ENCODE measurements at regions not wholly inside any gene's neighbourhood (a gene's known extent, or its start where the extent isn't known, plus 50 kb on each side); places are given as distances from the start of the nearest gene placed in this dataset.

DNA sequence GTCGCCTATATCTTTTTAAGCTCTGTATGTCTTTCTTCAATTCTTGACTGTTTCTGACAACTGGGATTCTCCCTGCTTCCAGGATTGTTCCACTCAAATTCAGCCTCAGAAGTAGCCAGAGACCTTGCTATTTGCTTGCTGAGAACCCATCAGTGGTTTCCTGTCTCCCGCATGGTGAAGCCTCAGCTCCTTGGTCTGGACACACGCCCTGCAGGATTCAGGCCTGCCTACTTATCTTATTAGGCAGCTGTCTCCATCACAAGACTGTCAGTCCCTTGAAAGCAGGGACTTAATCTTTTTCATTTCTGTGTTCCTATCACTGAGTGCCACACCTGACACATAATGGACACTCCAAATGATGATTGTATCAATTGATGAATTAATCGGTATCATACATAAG, 175.3 kb downstream of the PLPP3 start:
- Histone ChIP-seq H3K79me2 (ENCODE audit: low read depth) (no peaks in the 10 kb centered on the region), H3F3A (ENCODE audit: low read depth) (no peaks in the 10 kb centered on the region), H2AFZ (replicated peaks) (no peak overlapping the region), H3K9me3 (ENCODE audit: low read depth) (no peaks in the 10 kb centered on the region), H3K36me3 (no peaks in the 10 kb centered on the region), H3K4me3 (no peak overlapping the region), H3K27me3 (no peaks in the 10 kb centered on the region), H3K27ac (no peak overlapping the region), H3K4me2 (no peak overlapping the region), H3K4me1 (peaks cover 5% of the 10 kb centered on the region), H3K9ac (no peak overlapping the region), H4K20me1 (ENCODE audit: low read depth) (no peaks in the 10 kb centered on the region)
- Mint-ChIP-seq H3K4me3 (no peak overlapping the region), H3K27me3 (ENCODE audit: insufficient read depth, low read depth) (no peaks in the 10 kb centered on the region), H3K9me3 (peaks cover 2% of the 10 kb centered on the region), H3K27ac (no peak overlapping the region), H3K4me1 (no peaks in the 10 kb centered on the region), H3K36me3 (no peaks in the 10 kb centered on the region)
- no peak for DNase-seq (ENCODE audit: low spot score)
- no peak for TF ChIP-seq EZH2 (IDR thresholded peaks at IDR 0.05)
- TF ChIP-seq, protein P1, sequence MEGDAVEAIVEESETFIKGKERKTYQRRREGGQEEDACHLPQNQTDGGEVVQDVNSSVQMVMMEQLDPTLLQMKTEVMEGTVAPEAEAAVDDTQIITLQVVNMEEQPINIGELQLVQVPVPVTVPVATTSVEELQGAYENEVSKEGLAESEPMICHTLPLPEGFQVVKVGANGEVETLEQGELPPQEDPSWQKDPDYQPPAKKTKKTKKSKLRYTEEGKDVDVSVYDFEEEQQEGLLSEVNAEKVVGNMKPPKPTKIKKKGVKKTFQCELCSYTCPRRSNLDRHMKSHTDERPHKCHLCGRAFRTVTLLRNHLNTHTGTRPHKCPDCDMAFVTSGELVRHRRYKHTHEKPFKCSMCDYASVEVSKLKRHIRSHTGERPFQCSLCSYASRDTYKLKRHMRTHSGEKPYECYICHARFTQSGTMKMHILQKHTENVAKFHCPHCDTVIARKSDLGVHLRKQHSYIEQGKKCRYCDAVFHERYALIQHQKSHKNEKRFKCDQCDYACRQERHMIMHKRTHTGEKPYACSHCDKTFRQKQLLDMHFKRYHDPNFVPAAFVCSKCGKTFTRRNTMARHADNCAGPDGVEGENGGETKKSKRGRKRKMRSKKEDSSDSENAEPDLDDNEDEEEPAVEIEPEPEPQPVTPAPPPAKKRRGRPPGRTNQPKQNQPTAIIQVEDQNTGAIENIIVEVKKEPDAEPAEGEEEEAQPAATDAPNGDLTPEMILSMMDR (IDR thresholded peaks at IDR 0.05), result no peak
- no peak for TF ChIP-seq EZH2phosphoT487 (IDR thresholded peaks at IDR 0.05)

DNA sequence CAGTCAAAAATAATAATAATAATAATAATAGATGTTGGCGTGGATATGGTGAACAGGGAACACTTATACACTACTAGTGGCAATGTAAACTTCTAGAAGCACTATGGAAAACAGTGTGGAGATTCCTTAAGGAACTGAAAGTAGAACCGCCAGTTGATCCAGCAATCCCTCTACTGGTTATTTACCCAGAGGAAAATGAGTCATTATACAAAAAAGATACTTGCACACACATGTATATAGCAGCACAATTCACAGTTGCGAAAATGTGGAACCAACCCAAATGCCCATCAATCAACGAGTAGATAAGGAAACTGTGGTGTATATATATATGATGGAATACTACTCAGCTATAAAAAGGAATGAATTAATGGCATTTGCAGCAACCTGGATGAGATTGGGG, 176.0 kb downstream of the PLPP3 start:
- Histone ChIP-seq H3F3A (ENCODE audit: low read depth) (no peaks in the 10 kb centered on the region), H3K4me2 (no peak overlapping the region), H3K4me3 (no peak overlapping the region), H3K79me2 (ENCODE audit: low read depth) (no peaks in the 10 kb centered on the region), H3K36me3 (no peaks in the 10 kb centered on the region), H3K9me3 (ENCODE audit: low read depth) (no peaks in the 10 kb centered on the region), H2AFZ (replicated peaks) (no peak overlapping the region), H3K4me1 (peaks cover 5% of the 10 kb centered on the region), H3K27me3 (no peaks in the 10 kb centered on the region), H3K9ac (no peak overlapping the region), H3K27ac (no peak overlapping the region), H4K20me1 (ENCODE audit: low read depth) (no peaks in the 10 kb centered on the region)
- Mint-ChIP-seq H3K36me3 (no peaks in the 10 kb centered on the region), H3K27me3 (ENCODE audit: insufficient read depth, low read depth) (no peaks in the 10 kb centered on the region), H3K27ac (no peak overlapping the region), H3K9me3 (peaks cover 2% of the 10 kb centered on the region), H3K4me1 (no peaks in the 10 kb centered on the region), H3K4me3 (no peak overlapping the region)
- DNase-seq (ENCODE audit: low spot score), result no peak
- TF ChIP-seq EZH2 (IDR thresholded peaks at IDR 0.05), result no peak
- TF ChIP-seq, protein P1 (IDR thresholded peaks at IDR 0.05), result no peak
- no peak for TF ChIP-seq EZH2phosphoT487 (IDR thresholded peaks at IDR 0.05)

DNA sequence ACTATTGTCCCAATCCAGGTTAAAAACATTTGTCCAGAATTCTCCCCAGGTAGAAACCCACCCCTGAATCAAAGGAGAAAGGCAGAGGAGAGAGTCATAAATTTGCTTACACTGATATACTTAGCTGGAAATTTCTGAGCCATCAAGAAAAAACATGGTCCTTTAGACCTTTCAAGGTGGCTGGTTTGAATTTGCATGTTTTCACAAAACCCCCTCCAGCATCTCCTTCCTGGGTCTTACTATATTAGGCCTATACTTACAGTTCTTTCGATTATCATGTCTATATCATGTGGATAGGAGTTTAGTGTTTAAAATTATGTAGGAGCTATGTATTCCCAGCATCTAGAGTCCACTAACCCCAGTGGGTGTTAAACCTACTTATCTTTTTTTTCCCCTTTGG, 178.2 kb downstream of the PLPP3 start:
- Mint-ChIP-seq H3K9me3 (peaks cover 2% of the 10 kb centered on the region), H3K27ac (no peak overlapping the region), H3K4me1 (peaks cover 9% of the 10 kb centered on the region), H3K4me3 (no peak overlapping the region), H3K27me3 (ENCODE audit: insufficient read depth, low read depth) (peaks cover 5% of the 10 kb centered on the region), H3K36me3 (no peaks in the 10 kb centered on the region)
- H3K27me3 ChIP-seq, result no peaks in the 10 kb centered on the region
- DNase-seq (ENCODE audit: low spot score), result no peak
- no peaks in the 10 kb centered on the region for H3F3A ChIP-seq (ENCODE audit: low read depth)
- peaks cover 15% of the 10 kb centered on the region for H3K4me1 ChIP-seq
- TF ChIP-seq EZH2 (IDR thresholded peaks at IDR 0.05) (no peak), EZH2phosphoT487 (IDR thresholded peaks at IDR 0.05) (no peak)
- TF ChIP-seq, protein P1 (IDR thresholded peaks at IDR 0.05), result no peak
- no peak overlapping the region for H2AFZ ChIP-seq (replicated peaks)
- no peak overlapping the region for H3K4me2 ChIP-seq
- no peak overlapping the region for H3K27ac ChIP-seq
- H3K4me3 ChIP-seq, result no peak overlapping the region
- H3K9me3 ChIP-seq (ENCODE audit: low read depth), result no peaks in the 10 kb centered on the region
- H3K36me3 ChIP-seq, result no peaks in the 10 kb centered on the region
- H4K20me1 ChIP-seq (ENCODE audit: low read depth), result no peaks in the 10 kb centered on the region
- H3K9ac ChIP-seq, result no peak overlapping the region
- no peaks in the 10 kb centered on the region for H3K79me2 ChIP-seq (ENCODE audit: low read depth)

Measured in neural progenitor cell (in vitro differentiated cells).